ENCODE measurements at regions not wholly inside any gene's neighbourhood (a gene's known extent, or its start where the extent isn't known, plus 50 kb on each side); places are given as distances from the start of the nearest gene placed in this dataset.

DNA sequence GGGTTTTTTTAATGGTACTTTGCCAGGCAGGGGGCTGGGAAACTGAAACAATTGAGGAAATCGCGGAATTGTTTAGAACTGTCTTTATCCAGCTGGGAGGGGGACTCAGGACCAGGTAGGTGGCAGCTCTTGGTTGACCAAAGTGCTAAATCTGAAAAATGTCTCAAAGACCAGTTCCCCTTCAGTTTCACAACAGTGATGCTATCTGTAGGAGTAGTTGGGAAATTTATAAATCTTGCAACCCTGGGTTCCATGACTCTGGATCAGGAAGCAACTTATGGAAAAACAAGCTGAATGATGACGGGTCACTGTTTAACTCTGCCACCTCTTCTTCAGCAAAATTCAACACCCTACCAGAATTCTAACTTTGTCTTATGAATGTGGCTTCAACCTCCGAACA, 99.7 kb downstream of the FAM50B start:
- 75 to 84% methylated on average over 4 of the region's 4 CpGs for WGBS, 2 donors
- TF ChIP-seq POLR2AphosphoS5 (IDR thresholded peaks at IDR 0.05) (no peak), EP300 (IDR thresholded peaks at IDR 0.05) (no peak), POLR2A (IDR thresholded peaks at IDR 0.05) (no peak)
- TF ChIP-seq, protein P1, sequence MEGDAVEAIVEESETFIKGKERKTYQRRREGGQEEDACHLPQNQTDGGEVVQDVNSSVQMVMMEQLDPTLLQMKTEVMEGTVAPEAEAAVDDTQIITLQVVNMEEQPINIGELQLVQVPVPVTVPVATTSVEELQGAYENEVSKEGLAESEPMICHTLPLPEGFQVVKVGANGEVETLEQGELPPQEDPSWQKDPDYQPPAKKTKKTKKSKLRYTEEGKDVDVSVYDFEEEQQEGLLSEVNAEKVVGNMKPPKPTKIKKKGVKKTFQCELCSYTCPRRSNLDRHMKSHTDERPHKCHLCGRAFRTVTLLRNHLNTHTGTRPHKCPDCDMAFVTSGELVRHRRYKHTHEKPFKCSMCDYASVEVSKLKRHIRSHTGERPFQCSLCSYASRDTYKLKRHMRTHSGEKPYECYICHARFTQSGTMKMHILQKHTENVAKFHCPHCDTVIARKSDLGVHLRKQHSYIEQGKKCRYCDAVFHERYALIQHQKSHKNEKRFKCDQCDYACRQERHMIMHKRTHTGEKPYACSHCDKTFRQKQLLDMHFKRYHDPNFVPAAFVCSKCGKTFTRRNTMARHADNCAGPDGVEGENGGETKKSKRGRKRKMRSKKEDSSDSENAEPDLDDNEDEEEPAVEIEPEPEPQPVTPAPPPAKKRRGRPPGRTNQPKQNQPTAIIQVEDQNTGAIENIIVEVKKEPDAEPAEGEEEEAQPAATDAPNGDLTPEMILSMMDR (IDR thresholded peaks at IDR 0.05) = no peak
- no peak for ATAC-seq (ENCODE audit: low FRiP score in 2 of 2)

DNA sequence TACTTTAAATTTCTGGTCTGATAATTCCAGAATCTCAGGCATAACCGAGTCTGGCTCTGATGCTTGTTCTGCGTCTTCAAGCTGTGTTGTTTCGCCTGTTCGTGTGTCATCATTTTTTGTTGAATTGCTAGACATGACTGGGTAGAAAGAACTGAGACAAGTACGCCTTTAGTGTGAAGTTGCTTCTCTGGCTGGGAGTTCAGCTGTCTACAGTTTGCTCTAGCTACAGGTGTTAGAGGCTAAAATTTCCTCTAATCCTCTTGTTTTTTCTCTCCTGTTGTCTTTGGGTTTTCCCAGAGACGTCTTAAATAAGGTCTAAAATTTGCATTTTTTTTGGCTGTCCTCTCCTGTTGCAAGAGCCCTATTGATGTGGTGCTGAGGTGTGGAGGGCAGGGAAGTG, 100.3 kb downstream of the FAM50B start:
- no peak for DNase-seq
- ATAC-seq (ENCODE audit: low FRiP score in 2 of 2) = no peak
- H3K27ac ChIP-seq = no peak overlapping the region
- no peak overlapping the region for H3K4me3 ChIP-seq
- WGBS, 2 donors = 86 to 88% methylated on average over 6 of the region's 6 CpGs
- no peak for TF ChIP-seq EP300 (IDR thresholded peaks at IDR 0.05)
- TF ChIP-seq POLR2AphosphoS5 (IDR thresholded peaks at IDR 0.05) = no peak
- TF ChIP-seq, protein P1 (IDR thresholded peaks at IDR 0.05) = no peak
- no peaks in the 10 kb centered on the region for H3K36me3 ChIP-seq
- no peaks in the 10 kb centered on the region for H3K27me3 ChIP-seq
- H3K4me1 ChIP-seq = no peaks in the 10 kb centered on the region
- no peaks in the 10 kb centered on the region for H3K9me3 ChIP-seq

More for the DNA sequence above, 99.7 kb downstream of the FAM50B start:
- Histone ChIP-seq H3K27me3 (no peaks in the 10 kb centered on the region), H3K9me3 (no peaks in the 10 kb centered on the region), H3K4me1 (no peaks in the 10 kb centered on the region), H3K4me3 (no peak overlapping the region), H3K36me3 (no peaks in the 10 kb centered on the region), H3K27ac (no peak overlapping the region)
- no peak for DNase-seq

DNA sequence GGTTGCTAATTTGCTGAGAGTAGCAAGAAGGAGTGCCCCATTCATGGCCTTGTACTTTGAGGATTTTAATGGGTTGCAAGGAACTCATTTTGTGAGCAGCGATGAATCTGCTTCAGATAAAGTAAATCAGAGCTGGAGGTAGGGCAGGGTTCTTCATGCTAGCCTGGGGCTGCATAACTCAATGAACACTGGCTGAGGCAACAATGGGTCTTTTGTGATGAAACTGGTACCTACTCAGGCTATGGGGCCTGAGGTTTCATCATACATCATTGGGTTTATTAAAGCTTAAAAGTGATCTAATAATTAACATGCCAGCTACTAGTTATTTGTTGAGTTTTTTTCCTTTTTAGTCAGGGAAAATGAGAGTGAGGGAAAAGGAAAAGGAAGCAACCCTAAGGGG, 106.9 kb downstream of the FAM50B start:
- no peak overlapping the region for H3K27ac ChIP-seq
- no peaks in the 10 kb centered on the region for H3K9me3 ChIP-seq
- no peak for ATAC-seq (ENCODE audit: low FRiP score in 2 of 2)
- no peaks in the 10 kb centered on the region for H3K36me3 ChIP-seq
- H3K27me3 ChIP-seq = no peaks in the 10 kb centered on the region
- TF ChIP-seq POLR2A (IDR thresholded peaks at IDR 0.05) (no peak), EP300 (IDR thresholded peaks at IDR 0.05) (no peak), POLR2AphosphoS5 (IDR thresholded peaks at IDR 0.05) (no peak)
- TF ChIP-seq, protein P1 (IDR thresholded peaks at IDR 0.05) = no peak
- no peaks in the 10 kb centered on the region for H3K4me1 ChIP-seq
- 100% methylated on average over 1 of the region's 1 CpG for WGBS, 2 donors
- DNase-seq = no peak
- no peak overlapping the region for H3K4me3 ChIP-seq

DNA sequence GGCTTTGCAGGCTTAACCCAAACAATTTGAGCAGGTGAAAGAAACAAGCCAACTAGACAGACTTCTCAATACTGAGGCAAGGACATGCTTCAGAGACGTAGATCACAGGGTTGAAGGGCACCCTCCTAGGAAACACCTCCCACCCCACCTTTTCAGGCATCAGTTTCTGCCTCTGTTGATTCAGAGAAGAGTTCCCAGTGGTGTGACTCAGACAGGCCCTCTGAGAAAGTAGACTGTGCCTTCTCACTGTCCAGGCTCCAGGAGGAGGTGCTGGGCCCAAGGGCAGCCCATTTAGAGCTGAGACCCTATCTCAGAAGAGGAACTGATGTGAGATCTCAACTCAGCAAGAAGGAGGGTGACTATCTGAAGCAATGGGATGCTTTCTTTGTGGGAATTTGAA, 108.1 kb downstream of the FAM50B start:
- Histone ChIP-seq H3K27me3 (no peaks in the 10 kb centered on the region), H3K4me3 (no peak overlapping the region), H3K27ac (no peak overlapping the region), H3K4me1 (no peaks in the 10 kb centered on the region), H3K36me3 (no peaks in the 10 kb centered on the region), H3K9me3 (no peaks in the 10 kb centered on the region)
- 0% methylated on average over 1 of the region's 1 CpG; no CpG with 5 or more reads in 1 of the 2 donors for WGBS, 2 donors
- no peak for TF ChIP-seq POLR2AphosphoS5 (IDR thresholded peaks at IDR 0.05)
- TF ChIP-seq, protein P1 (IDR thresholded peaks at IDR 0.05) = no peak
- TF ChIP-seq POLR2A (IDR thresholded peaks at IDR 0.05) = no peak
- no peak for TF ChIP-seq EP300 (IDR thresholded peaks at IDR 0.05)
- ATAC-seq (ENCODE audit: low FRiP score in 2 of 2) (no peak), DNase-seq (no peak)

DNA sequence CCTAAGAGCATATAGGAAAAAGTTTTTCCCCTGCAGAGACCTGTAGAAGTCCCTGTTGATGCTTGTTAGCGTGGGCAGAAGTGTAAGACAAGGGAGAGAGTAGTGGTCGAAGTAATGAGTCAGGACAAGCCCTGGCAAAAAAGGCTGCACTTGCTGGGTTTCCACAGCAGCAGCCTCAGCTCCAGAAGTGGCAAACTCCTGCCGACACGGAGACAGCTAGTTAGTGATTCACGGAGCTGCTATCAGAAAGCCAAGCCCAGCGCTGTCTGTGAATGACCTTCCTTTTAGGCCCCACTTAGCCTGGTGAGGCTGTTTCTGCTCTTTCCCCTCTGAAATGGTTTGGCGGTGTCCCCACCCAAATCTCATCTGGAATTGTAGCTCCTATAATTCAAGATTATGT, 109.1 kb downstream of the FAM50B start:
- ATAC-seq (ENCODE audit: low FRiP score in 2 of 2) (no peak), DNase-seq (no peak)
- Histone ChIP-seq H3K9me3 (no peaks in the 10 kb centered on the region), H3K4me3 (no peak overlapping the region), H3K27ac (no peak overlapping the region), H3K27me3 (no peaks in the 10 kb centered on the region), H3K36me3 (no peaks in the 10 kb centered on the region), H3K4me1 (no peaks in the 10 kb centered on the region)
- TF ChIP-seq, protein P1 (IDR thresholded peaks at IDR 0.05) = no peak
- TF ChIP-seq POLR2A (IDR thresholded peaks at IDR 0.05) (no peak), POLR2AphosphoS5 (IDR thresholded peaks at IDR 0.05) (no peak), EP300 (IDR thresholded peaks at IDR 0.05) (no peak)
- WGBS, 2 donors = 86 to 91% methylated on average over 7 of the region's 7 CpGs

All from upper lobe of left lung (tissue), 6 donors.